ENCODE measurements at regions not wholly inside any gene's neighbourhood (a gene's known extent, or its start where the extent isn't known, plus 50 kb on each side); places are given as distances from the start of the nearest gene placed in this dataset.

- TF ChIP-seq CTCF (IDR thresholded peaks at IDR 0.05) (no peak), POLR2A (IDR thresholded peaks at IDR 0.05) (no peak)
Observed at GRCh38 chr1:30403726-30404125, 319.7 kb downstream of the MATN1 start.

All from thyroid gland (tissue), 4 donors.